ENCODE measurements at regions not wholly inside any gene's neighbourhood (a gene's known extent, or its start where the extent isn't known, plus 50 kb on each side); places are given as distances from the start of the nearest gene placed in this dataset.

DNA sequence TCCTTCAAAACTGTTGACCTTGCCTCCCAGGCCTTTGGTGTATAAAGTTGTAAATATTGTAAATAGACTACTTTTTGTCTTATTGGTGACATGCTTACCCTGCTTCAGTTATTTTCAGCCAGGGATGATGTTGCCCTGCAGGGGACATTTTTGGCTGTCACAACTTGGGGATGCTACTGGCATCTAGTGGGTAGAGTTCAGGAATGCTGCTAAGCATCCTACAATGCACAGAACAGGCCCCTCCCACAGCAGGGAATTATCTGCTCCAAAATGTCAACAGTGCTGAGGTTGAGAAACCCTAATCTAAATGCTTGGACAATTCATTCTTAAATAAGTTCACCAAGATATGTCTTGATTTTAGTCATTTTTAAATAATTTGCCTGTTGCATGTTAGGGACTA, 459.8 kb downstream of the PMP22 start:
- TF ChIP-seq POLR2A (IDR thresholded peaks at IDR 0.05; ENCODE audit: low read length) (no peak), GATA1 (IDR thresholded peaks at IDR 0.05; ENCODE audit: low read depth, low read length) (no peak)
